B cell (primary cell): ENCODE measurements at regions not wholly inside any gene's neighbourhood (a gene's known extent, or its start where the extent isn't known, plus 50 kb on each side); places are given as distances from the start of the nearest gene placed in this dataset.

Source experiments
- ATAC-seq: fragments of 200-7000 bp; cut with Tn5 transposase; one replicate; pipeline ENCODE4 v1.10.0; 2021; ENCODE audit warnings: low read depth, mild to moderate bottlenecking, moderate number of reproducible peaks, moderate library complexity
- CTCF ChIA-PET: fragments of 350-600 bp; sonication (Branson Sonifier 250); formaldehyde crosslinking; loops from one replicate; lab custom pipeline; 2021; ENCODE audit warnings: antibody characterized with exemption, inconsistent platforms; lab: Charles Lee
- POLR2A ChIA-PET: fragments of 350-600 bp; sonication (Branson Sonifier 250); formaldehyde crosslinking; loops from one replicate; lab custom pipeline; 2021; ENCODE audit warnings: antibody characterized with exemption; lab: Charles Lee
- DNase-seq: peaks from one replicate; pipeline ENCODE4 v3.0.0; 2013
- H2AFZ ChIP-seq: 2 replicates; pipeline ENCODE4 v1.6.1; 2012; ENCODE audit warnings: mild to moderate bottlenecking, low read depth, low read length; ENCODE audit not compliant: insufficient read depth, poor library complexity, severe bottlenecking
- H3K27ac ChIP-seq, 2 donors: 1 replicate in 1 of 2; 2 replicates in 1 of 2; pipeline ENCODE4 v1.5.1; 2012 to 2013; ENCODE audit warnings: low read length in 2 of 2, mild to moderate bottlenecking in 2 of 2, moderate library complexity in 1 of 2
- H3K27me3 ChIP-seq, 4 experiments: fragments of 200-600 bp in 1 of 4; sonication (generic) in 1 of 4; replicated peaks in 1 of 4; 1 replicate in 2 of 4; 2 replicates in 2 of 4; pipeline versions ENCODE4 v1.6.1 to v1.7.0; 2013 to 2016; ENCODE audit warnings: low read length in 3 of 4, mild to moderate bottlenecking in 2 of 4, mixed read lengths in 1 of 4, moderate library complexity in 1 of 4; ENCODE audit not compliant: insufficient read depth in 4 of 4, control insufficient read depth in 3 of 4; ENCODE audit errors: control extremely low read depth in 1 of 4
- H3K36me3 ChIP-seq, 2 experiments: replicated peaks in 1 of 2; 1 replicate in 1 of 2; 2 replicates in 1 of 2; pipeline versions ENCODE4 v1.6.1 to v1.7.1; 2013; ENCODE audit warnings: low read length in 1 of 2; ENCODE audit not compliant: insufficient read depth in 2 of 2, control insufficient read depth in 1 of 2; ENCODE audit errors: control extremely low read depth in 1 of 2, extremely low read depth in 1 of 2
- H3K4me1 ChIP-seq, 2 donors: fragments of 200-600 bp in 1 of 2; sonication (generic) in 1 of 2; 1 replicate in 1 of 2; 2 replicates in 1 of 2; pipeline versions ENCODE4 v1.5.1 to v1.6.1; 2013 to 2017; ENCODE audit warnings: low read length in 2 of 2; ENCODE audit not compliant: control insufficient read depth in 2 of 2, insufficient read depth in 2 of 2
- H3K4me2 ChIP-seq: replicated peaks from 2 replicates; pipeline ENCODE3; 2012; ENCODE audit warnings: mild to moderate bottlenecking, low read depth, low read length; ENCODE audit not compliant: poor library complexity, severe bottlenecking
- H3K4me3 ChIP-seq, 5 experiments: fragments of 200-600 bp in 1 of 5; sonication (generic) in 1 of 5; 1 replicate in 3 of 5; 2 replicates in 2 of 5; pipeline versions ENCODE4 v1.5.1 to v1.7.0; 2011 to 2016; ENCODE audit warnings: low read length in 4 of 5, mild to moderate bottlenecking in 4 of 5, low read depth in 2 of 5, control low read depth in 1 of 5, moderate library complexity in 1 of 5; ENCODE audit not compliant: insufficient read depth in 1 of 5; ENCODE audit errors: control extremely low read depth in 1 of 5, extremely low read depth in 1 of 5
- H3K79me2 ChIP-seq: fragments of 200-600 bp; sonication (generic); one replicate; pipeline ENCODE4 v1.6.0; 2016; ENCODE audit warnings: low read length; ENCODE audit not compliant: control insufficient read depth, insufficient read depth
- H3K9ac ChIP-seq: fragments of 200-600 bp; sonication (generic); 2 replicates; pipeline ENCODE4 v1.6.1; 2017; ENCODE audit warnings: mild to moderate bottlenecking, low read length, moderate library complexity
- H3K9me3 ChIP-seq, 3 donors: one replicate each; pipeline versions ENCODE4 v1.6.1 to v1.7.1; 2013; ENCODE audit warnings: low read length in 2 of 3; ENCODE audit not compliant: control insufficient read depth in 2 of 3, insufficient read depth in 1 of 3; ENCODE audit errors: control extremely low read depth in 1 of 3
- H4K20me1 ChIP-seq: 2 replicates; pipeline ENCODE4 v1.6.0; 2012; ENCODE audit warnings: mild to moderate bottlenecking, low read length; ENCODE audit not compliant: insufficient read depth, control insufficient read depth, poor library complexity, severe bottlenecking
- H3K27ac Mint-ChIP-seq: one replicate; pipeline ENCODE4 v1.8.0; 2021; ENCODE audit warnings: mixed read lengths
- H3K27me3 Mint-ChIP-seq: one replicate; pipeline ENCODE4 v1.8.0; 2021; ENCODE audit warnings: mixed read lengths
- H3K4me1 Mint-ChIP-seq: one replicate; pipeline ENCODE4 v1.8.0; 2021; ENCODE audit warnings: mixed read lengths
- H3K4me3 Mint-ChIP-seq: one replicate; pipeline ENCODE4 v1.8.0; 2021; ENCODE audit warnings: mixed read lengths
- H3K9me3 Mint-ChIP-seq: one replicate; pipeline ENCODE4 v1.8.0; 2022; ENCODE audit warnings: mixed read lengths; ENCODE audit not compliant: insufficient read depth
- CTCF ChIP-seq: fragments of 200-600 bp; IDR thresholded peaks from one replicate; pipeline ENCODE4 v1.8.0; 2022; ENCODE audit warnings: antibody characterized with exemption, mild to moderate bottlenecking
- EZH2 ChIP-seq: IDR thresholded peaks from 2 replicates; pipeline ENCODE4 v1.6.1; 2012; ENCODE audit warnings: borderline replicate concordance, low read depth, mild to moderate bottlenecking, moderate library complexity, low read length; ENCODE audit not compliant: insufficient read depth, poor library complexity, severe bottlenecking
- WGBS: methylation state at CpG from one replicate; pipeline ENCODE4 v1.1.5; 2013; ENCODE audit warnings: missing lambda C conversion rate; ENCODE audit not compliant: insufficient coverage; 5-methylcytosine and 5-hydroxymethylcytosine counted together
- intact Hi-C: fragments of 100-400 bp; cut with micrococcal nuclease; formaldehyde crosslinking; loops from one replicate; pipeline ENCODE4 v1.10.0; 2022

- H3K27me3 ChIP-seq: no peaks in the 10 kb centered on the region
- no peak overlapping the region for H3K27ac Mint-ChIP-seq
- H3K4me1 Mint-ChIP-seq: no peaks in the 10 kb centered on the region
- H3K4me3 ChIP-seq: no peak overlapping the region
- ChIA-PET POLR2A (no interaction called here), CTCF (no interaction called here)
- no peaks in the 10 kb centered on the region for H3K9me3 Mint-ChIP-seq
- ATAC-seq: no peak
- no peak overlapping the region for H3K4me3 Mint-ChIP-seq
- TF ChIP-seq CTCF (no peak), EZH2 (no peak)
- H3K79me2 ChIP-seq: no peaks in the 10 kb centered on the region
- 82% methylated on average over 2 of the region's 4 CpGs for WGBS
- H3K9ac ChIP-seq: no peak overlapping the region
- H3K27ac ChIP-seq: no peak overlapping the region
- no peak for DNase-seq
- intact Hi-C loops: no loop called here
- no peaks in the 10 kb centered on the region for H4K20me1 ChIP-seq
- H3K27me3 Mint-ChIP-seq: peaks cover 3% of the 10 kb centered on the region
- no peak overlapping the region for H2AFZ ChIP-seq
- H3K4me2 ChIP-seq: no peak overlapping the region
- H3K4me1 ChIP-seq: no peaks in the 10 kb centered on the region
- no peaks in the 10 kb centered on the region for H3K36me3 ChIP-seq
- peaks cover 0 to 34% (median 0%) of the 10 kb centered on the region in 3 donors for H3K9me3 ChIP-seq
These were observed 322.3 kb downstream of the GLRX3 start for GRCh38 chr10:130458509-130458908.

GRCh38 chr10:130459011-130459410 lies 322.8 kb downstream of the GLRX3 start:
- no peaks in the 10 kb centered on the region for H3K4me1 ChIP-seq
- H3K9me3 ChIP-seq: peaks cover 0 to 30% (median 0%) of the 10 kb centered on the region in 3 donors
- Mint-ChIP-seq H3K27me3 (peaks cover 3% of the 10 kb centered on the region), H3K27ac (no peak overlapping the region), H3K4me3 (no peak overlapping the region), H3K9me3 (no peaks in the 10 kb centered on the region), H3K4me1 (no peaks in the 10 kb centered on the region)
- ATAC-seq (no peak), DNase-seq (no peak)
- CTCF ChIA-PET: no interaction called here
- no peak overlapping the region for H2AFZ ChIP-seq
- no peak overlapping the region for H3K27ac ChIP-seq
- H3K79me2 ChIP-seq: no peaks in the 10 kb centered on the region
- TF ChIP-seq EZH2: no peak
- H3K9ac ChIP-seq: no peak overlapping the region
- no peaks in the 10 kb centered on the region for H3K36me3 ChIP-seq
- no peak overlapping the region for H3K4me3 ChIP-seq
- H3K4me2 ChIP-seq: no peak overlapping the region
- intact Hi-C loops: no loop called here
- no peaks in the 10 kb centered on the region for H4K20me1 ChIP-seq
- POLR2A ChIA-PET: no interaction called here
- WGBS: 100% methylated on average over 2 of the region's 4 CpGs
- H3K27me3 ChIP-seq: no peaks in the 10 kb centered on the region
